ENCODE measurements at regions not wholly inside any gene's neighbourhood (a gene's known extent, or its start where the extent isn't known, plus 50 kb on each side); places are given as distances from the start of the nearest gene placed in this dataset.

DNA sequence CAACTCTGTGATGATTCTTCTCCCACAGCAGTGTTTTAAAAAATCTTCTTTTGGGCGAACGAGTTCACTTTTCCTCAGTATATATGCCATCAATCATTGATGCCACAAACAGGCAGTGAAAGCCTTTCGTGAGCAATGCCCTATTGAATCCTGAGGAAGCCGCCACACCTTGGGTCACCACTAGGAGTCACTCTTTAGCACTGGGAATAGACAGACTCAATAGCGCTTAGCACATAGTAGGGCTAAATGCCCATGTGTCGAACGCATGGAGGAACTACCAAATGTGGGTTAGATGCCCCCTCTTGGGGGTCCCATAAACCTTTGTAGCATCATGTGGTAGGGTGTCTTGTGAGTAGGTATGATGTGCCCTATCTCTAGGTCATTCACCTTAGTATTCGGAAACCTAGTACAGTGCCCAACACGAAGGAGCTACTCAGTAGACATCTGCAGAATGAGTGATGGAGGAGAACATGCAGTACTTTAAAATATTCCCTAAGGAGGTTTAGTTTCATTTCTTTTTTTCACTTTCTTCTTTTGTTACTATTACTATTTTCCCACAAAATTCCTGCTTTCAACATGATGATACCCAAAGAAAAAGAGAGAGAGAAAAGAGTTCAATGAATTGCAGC is 603.7 kb downstream of the BNC2 start:
- no peak overlapping the region for H3K4me3 ChIP-seq (ENCODE audit: low read depth, low read length)
- TF ChIP-seq CTCF (IDR thresholded peaks at IDR 0.05; ENCODE audit: borderline replicate concordance, insufficient read depth, low read depth, low read length) = peak; percentile 65; the same call in 1 of the 2 replicates

DNA sequence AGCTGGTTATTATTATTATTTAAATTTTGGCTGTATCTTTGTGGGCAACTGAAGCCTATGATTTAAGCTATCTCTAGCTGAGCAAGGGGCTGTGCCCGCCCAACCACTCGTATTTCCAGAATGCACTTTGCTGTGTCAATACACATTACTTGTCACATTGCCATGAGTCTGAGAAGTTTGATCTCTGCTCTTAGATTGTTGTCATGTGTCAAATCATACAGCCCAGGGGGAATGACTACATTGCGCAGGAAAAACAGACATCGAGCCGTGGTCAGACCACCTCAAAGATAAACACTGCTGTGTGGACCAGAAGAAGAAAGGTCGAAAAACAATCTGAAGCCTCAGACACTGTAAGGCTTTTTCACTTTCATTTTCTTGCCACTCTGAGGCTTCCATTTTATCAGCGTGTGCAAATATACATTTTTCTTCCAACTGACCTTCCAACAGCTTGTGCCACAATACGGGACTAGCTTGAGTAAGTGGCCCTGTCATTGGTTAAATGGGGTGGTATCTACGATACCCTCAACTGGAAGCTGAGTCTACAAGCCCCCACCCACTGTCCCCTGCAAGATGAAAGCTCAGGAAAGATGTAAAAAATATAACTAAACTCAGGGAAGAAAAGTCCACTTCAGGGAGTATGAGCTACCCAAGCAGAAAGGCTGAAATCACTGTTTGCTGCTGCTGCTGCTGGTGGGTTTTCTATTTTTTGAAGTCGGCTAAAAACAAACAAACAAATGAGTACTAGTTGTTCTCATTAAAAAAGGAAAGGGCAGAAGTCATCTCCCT is 603.0 kb downstream of the BNC2 start:
- no peak for TF ChIP-seq CTCF (IDR thresholded peaks at IDR 0.05; ENCODE audit: borderline replicate concordance, insufficient read depth, low read depth, low read length)
- no peak overlapping the region for H3K4me3 ChIP-seq (ENCODE audit: low read depth, low read length)

DNA sequence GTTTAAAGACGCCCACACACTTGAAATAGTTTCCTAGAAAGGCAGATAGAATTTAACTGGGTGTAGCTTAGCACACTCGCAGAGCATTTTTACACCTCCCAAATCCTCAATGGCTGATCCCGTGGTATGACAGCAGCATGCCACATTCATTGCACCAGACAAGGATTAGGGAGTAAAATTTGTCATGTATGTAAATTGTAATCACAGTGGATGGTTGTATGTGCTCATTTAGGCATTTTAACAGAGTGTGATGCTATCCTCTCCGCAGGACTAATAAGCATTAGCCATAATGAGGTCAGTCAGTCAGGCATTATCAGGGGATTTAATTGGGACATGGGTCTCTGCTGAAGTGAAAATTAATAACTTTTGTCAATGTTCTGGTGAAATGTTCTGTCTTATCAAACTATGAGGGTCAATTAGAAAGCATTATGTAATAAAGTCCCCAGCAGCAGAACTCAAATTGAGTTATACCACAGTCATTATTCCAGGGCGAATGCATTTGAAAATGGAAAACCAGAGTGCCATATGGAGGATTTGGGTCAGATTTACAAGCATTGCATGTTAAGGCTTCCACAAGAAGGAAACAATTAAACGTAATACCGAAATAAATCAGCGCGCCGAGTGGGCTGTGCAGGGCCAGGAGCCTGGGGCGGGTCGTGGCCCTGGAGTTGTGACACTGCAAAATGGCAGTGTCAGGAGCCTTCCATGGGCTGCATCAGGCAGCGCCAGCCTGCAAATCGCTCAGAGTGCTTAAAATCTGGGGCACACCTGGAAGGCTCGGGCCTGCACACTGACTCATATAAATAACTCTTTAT is 602.2 kb downstream of the BNC2 start:
- TF ChIP-seq CTCF (IDR thresholded peaks at IDR 0.05; ENCODE audit: borderline replicate concordance, insufficient read depth, low read depth, low read length) = no peak
- no peak overlapping the region for H3K4me3 ChIP-seq (ENCODE audit: low read depth, low read length)

- no peak overlapping the region for H3K4me3 ChIP-seq (ENCODE audit: low read depth, low read length)
- no peak for TF ChIP-seq CTCF (IDR thresholded peaks at IDR 0.05; ENCODE audit: borderline replicate concordance, insufficient read depth, low read depth, low read length)
Observed at GRCh38 chr9:16271967-16272366, 598.5 kb downstream of the BNC2 start.

- no peak for TF ChIP-seq CTCF (IDR thresholded peaks at IDR 0.05; ENCODE audit: borderline replicate concordance, insufficient read depth, low read depth, low read length)
- no peak overlapping the region for H3K4me3 ChIP-seq (ENCODE audit: low read depth, low read length)
Observed at GRCh38 chr9:16272776-16273175, 597.7 kb downstream of the BNC2 start.

- no peak for TF ChIP-seq CTCF (IDR thresholded peaks at IDR 0.05; ENCODE audit: borderline replicate concordance, insufficient read depth, low read depth, low read length)
Observed at GRCh38 chr9:16275795-16276624, 594.5 kb downstream of the BNC2 start.

More at GRCh38 chr9:16275795-16276624, 594.5 kb downstream of the BNC2 start:
- H3K4me3 ChIP-seq (ENCODE audit: low read depth, low read length) = no peak overlapping the region

Measured in GM12875 (cell line).